Activated CD4-positive, alpha-beta T cell treated with anti-CD3 and anti-CD28 coated beads, Interleukin-2, amount 50 U/mL, for 1 hour (primary cell): ENCODE measurements at regions not wholly inside any gene's neighbourhood (a gene's known extent, or its start where the extent isn't known, plus 50 kb on each side); places are given as distances from the start of the nearest gene placed in this dataset.
"Not testable (repeated sequence)": the region's sequence is repeated elsewhere in the genome, so short reads cannot be mapped to it uniquely, and the experiment has no call there.

Experiments
- DNase-seq: peaks from one replicate; pipeline ENCODE4 v3.0.0-alpha.2; 2020

DNA sequence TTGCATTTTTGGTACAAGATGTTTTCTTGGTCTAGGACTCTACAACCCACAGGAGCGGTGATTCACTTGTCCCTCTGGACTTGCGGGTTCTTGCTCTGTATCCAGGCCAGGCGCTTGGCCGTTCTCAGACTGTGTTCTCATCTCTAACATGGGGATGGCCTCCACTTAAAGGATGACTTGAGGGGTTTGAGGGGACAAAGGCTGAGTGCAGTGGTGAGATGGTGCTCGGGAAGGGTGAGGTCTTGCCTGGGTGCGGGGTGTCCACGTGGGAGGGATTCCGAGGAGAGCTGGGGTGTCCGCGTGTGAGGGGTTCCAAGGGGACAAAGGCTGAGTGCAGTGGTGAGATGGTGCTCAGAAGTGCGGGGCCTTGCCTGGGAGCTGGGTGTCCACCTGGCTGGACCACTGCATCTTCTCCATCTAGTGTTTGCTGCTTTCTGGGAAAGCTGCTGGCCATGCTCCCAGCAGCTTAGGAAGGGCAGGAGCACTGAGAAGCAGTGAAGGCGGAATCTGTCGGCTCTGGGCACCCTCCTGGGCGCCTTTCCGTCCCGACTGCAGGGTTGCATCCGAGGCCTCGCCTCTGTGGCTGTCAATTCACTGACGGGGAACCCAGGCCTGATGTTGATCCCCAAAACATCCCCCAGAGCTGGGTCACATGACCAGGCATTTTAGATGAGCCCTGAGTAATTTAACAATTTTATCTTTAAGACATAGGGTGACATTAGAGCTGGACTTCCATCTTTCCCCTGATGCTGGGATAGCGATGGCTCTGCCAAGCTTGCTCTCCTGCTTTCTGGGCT, 280.5 kb upstream of the IRX4 start:
- no peak for DNase-seq

DNA sequence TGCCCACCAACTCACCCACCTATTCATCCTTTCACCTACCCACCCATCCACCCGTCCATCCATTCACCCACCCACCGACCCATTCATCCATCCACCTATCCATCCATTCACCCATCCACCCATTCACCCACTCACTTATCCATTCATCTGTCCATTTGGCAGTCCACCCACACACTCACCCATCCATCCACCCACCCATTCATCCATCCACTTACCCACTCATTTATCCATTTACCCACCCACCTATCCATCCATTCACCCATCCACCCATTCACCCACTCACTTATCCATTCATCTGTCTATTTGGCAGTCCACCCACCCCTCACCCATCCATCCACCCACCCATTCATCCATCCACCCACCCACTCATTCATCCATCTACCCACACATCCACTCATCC, 278.1 kb upstream of the IRX4 start:
- no peak for DNase-seq

DNA sequence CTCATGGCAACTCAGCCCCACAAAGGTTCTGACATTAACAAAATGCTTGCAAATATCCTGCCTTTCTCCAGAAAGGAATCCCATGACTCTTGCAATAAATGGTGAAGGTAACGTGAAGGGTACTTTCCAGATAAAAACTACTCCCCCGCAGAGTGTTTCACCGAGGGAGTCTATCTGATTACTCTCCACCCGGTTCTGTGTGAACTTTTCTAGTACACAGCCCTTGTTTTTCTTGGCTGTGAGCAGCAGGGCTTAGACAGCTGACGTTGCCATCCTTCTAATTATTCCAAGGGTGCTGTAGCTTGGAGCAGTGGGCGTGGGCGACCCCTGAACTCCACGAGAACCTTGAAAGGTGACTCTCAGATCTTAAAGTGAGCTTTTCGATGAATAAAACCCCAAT, 276.0 kb upstream of the IRX4 start:
- no peak for DNase-seq

DNA sequence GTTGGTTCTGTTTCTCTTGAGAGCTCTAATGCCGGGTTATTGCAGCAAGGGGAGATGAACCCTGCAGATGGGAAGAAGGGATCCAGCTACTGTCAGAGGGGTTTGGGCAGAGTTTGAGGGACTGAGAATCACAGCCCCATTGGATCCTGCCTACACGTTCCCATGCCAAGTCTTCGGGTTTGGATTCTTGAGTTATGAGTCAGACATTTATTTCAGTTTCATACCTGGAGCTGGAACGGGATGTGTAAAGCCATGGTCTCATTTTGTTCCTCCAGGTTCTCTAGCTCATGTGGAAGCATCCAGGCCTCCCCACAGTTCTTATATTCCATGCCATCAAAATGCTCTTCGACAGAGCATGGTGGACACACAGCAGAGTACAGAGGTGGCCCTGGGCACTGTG, 275.4 kb upstream of the IRX4 start:
- DNase-seq, result no peak

DNA sequence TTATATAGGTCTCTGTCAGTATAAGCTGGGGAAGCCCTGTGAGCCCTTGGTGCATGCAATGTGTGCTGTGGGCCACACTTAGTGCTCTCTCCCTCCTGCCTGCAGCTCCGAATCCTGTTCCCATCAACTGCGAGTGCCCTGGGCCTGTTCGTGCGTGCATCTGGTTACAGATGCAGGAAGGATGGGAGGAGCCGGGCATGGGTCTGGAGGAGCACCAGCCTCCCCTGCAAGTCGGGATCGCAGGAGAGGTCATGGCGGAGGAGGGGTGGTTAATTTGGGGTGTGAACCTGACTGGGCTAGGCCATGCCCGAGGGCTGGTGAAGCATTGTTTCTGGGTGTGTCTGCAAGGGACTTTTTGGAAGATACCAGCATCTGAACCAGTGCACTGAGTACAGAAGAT, 274.6 kb upstream of the IRX4 start:
- DNase-seq, result no peak

DNA sequence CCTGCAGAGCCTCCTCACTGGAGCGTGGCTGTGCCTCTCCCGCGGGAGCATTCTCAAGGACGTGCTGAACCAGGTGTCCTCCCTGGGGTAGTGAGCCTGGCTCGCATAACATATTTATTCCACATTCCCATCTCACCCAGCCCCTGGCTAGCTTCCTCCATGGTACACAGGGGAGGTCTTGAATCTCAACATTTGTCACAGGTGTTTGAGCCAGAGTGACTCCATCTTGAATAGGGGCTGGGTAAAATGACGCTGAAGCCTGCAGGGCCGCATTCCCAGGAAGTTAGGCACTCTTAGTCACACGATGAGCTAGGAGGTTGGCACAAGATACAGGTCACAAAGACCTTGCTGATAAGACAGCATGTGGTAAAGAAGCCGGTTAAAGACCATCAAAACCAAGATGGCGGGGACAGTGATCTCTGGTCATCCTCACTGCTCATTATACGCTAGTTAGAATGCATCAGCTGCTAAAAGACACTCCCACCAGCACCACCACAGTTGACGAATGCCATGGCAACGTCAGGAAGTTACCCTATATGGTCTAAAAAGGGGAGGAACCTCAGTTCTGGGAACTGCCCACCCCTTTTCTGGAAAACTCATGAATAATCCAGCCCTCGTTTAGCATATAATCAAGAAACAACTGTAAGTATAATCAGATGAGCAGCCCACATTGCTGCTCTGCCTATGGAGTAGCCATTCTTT, 273.8 kb upstream of the IRX4 start:
- no peak for DNase-seq

DNA sequence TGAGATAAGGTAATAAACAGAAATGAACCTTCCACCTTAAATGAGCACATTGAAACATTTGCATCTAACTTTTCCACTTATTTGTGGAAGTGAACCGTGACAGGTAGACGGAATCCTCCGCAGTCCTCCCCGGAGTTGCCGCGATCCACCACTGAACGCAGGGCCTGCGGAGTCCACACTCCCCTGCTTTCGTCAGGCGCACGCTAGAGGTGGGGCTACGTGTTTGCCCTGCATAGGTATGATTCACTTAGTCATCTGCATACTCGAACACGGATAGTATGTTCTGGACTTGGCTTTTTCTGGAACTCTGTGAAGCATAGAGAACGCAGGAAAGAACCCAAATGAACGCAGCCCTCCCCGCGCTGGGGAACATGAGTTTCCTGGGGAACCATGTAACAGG, 272.8 kb upstream of the IRX4 start:
- no peak for DNase-seq

DNA sequence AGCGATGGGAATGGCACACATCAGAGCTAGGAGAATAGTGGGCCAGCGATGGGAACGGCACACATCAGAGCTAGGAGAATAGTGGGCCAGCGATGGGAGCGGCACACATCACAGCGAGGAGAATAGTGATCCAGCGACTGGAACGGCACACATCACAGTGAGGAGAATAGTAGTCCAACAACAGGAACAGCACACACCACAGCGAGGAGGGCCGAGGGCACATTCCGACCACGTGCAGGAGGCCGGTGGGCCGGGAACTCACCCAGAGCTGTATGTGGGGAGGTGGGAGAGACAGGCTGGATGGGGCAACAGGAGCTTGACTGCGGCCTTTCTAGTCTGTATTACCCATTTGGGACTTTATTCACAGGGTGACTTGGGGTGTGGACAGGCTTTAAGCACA, 271.1 kb upstream of the IRX4 start:
- no peak for DNase-seq

DNA sequence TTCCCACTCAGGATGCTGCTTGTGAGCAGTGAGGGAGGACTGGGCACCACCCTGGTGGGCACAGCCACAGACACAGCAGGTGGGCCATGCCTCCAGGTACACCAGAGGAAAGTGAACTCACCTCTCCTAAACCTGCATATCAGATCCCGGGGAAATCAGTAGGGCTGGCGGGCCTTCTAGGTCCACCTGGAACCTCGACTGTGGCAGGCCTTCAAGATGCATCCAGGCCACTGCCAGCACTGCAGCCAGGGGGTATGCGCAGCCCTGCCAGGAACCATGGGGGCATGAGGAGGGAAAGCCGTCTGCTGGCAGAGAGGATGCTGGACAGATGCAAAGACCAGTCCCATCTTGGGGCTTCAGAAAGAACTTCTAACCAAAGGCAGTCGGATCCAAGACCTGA, 270.6 kb upstream of the IRX4 start:
- DNase-seq, result no peak

DNA sequence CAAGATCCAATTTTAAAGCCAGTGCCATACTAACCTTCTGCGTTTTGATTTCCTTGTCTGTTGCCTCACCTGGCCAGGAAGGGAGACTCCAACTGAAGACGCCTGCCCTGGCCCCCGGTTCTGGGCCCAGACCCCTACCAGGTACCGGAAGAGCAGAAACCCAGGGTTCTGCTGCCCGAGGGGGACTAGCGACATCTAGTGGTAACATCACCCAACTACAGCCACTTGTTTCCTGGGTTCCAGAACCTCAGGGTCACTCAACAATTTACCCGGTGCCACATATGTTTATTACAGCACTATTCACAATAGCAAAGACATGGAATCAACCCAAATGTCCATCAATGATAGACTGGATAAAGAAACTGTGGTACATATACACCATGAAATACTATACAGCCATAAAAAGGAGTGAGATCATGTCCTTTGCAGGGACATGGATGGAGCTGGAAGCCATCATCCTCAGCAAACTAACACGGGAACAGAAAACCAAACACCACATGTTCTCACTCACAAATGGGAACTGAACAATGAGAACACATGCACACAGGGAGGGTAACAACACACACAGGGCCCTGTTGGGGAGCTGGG, 268.7 kb upstream of the IRX4 start:
- not testable (repeated sequence) for DNase-seq

DNA sequence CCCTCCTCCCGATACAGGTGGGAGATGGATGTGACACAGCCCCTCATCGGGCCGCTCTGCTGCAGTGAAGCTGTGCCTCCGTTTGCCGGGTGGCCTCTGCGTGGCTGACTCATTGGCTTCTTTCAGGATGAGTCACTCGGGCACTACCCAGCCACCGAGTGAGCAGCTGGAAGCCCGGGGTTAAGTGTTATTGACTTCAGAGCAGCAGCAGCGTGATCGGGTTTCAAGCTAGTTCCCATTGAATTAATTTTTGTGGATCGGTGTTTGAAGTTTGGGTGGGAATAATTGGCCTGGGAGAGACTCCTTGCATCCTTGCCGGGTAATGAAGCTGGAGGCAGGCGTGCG, 266.4 kb upstream of the IRX4 start:
- DNase-seq, result no peak

DNA sequence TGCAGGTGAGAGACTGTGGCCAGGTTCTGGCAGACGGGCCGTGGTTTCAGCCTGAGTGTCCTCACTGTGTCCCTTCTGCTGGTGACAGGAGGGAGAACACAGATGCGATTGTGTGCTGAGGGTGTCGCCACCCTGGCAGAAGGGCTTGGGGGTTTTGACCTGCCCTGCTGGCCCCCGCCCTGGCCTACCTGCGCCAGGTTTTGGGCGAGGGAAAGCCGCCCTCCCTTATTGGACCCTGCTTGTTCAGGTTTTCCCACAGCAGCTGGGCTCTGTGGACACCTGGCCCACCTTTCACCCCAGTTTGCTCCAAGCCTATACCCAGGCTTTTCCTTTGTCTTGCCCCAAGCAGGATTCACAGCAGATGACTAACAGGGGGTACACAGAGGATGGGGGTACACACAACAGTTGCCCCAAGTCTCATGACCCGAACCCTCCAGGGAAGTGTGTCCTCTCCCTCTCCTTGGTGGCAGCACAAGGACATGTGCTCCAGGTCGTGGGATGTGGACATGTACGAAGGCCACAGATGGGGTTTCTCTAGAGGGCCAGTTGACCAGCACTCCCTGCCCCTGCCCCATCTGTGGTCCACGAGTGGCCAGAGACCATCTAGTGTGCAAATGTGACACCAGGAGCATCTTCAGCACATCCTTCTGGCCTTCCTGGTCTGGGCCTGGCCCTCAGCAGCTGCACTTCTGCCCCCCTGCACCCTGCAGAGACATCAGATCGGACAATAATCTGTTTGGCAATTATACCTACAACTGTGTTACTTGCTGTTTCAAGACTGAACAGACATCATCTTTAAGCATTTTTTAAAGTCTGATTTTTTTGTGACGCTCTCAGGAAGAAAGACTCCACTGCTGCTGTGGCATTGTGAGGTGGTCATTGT, 265.8 kb upstream of the IRX4 start:
- no peak for DNase-seq

DNA sequence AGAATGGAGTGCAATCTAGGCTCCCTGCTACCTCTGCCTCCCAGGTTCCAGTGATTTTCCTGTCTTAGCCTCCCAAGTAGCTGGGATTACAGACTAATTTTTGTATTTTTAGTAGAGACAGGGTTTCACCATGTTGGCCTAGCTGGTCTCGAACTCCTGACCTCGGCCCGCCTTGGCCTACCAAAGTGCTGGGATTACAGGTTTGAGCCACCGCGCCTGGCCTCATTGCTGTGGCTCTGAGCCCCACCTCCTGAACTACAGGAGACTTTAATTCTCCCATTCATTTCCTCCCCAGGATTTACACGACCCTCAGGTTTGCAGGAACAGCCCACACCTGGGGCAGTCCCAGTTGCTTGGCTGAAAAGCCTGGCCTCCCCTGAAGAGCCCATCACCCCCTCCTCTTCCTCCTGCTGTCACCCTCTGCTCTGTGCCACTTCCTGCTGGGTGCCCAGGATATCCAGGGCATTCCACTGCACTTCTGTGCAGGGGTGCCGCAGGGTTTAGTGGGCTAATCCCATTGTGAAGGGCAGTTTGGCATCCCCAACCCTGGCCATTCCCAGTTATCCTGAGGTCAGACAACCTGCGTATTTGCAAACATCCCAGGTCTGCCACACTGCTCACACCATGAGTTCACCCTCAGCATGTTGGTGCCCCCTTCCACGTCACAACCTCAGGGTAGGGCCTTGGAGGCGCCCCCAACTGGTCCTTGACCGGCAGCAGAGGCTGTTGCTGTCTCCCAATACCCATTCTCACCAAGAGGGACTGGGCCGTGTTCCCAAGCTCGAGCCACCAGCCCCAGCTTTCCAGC, 265.0 kb upstream of the IRX4 start:
- DNase-seq, result no peak

DNA sequence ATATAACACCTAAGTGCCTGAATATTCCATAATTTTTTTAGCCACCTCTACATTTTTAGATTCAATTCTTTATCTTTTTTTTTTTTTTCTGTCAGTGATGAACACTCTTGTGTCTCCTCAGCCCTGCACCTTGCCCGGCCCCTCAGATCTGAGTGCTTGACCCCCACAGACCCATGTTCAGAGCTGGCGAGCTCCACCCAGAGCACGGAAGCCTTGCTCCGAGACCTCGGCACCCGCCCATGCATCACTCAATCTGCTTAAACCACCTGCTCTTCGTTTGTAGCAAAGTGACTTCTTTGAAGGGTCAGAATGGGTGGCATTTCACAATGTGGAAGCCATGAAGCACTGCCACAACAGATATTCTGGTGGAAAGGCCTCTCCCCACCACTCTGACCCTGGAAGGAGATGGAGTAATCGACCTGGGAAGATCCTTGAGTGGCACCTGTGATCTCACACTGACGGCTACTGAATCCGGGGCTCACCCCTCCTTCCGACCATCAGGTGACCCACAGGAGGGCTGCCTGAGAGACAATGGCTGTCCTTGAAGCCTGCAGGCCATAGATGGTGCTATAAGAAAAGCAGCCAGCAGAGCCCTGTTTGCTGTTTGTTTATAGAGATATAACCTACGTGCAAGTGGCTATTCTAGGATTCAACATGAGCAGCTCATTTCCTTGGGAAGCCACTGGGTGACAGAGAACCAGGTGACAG, 261.1 kb upstream of the IRX4 start:
- no peak for DNase-seq

DNA sequence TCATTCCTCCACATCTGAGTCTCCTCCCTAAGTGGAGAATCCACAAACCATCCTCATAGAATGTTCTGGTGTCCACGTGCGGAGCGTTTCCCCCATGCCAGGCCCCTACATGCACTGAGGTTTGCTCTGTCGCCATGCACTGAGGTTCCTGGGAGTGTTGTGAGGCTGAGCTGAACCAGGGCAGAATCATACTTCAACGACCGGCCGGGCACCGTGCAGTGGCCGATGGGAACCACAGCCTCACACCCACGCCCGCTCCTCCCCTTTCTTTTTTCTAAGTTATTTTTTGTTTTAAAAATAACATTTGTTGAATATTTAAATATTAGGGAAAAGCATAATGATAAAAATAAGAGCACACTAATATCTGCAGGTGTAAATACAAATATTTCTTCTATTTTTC, 260.4 kb upstream of the IRX4 start:
- DNase-seq, result no peak

DNA sequence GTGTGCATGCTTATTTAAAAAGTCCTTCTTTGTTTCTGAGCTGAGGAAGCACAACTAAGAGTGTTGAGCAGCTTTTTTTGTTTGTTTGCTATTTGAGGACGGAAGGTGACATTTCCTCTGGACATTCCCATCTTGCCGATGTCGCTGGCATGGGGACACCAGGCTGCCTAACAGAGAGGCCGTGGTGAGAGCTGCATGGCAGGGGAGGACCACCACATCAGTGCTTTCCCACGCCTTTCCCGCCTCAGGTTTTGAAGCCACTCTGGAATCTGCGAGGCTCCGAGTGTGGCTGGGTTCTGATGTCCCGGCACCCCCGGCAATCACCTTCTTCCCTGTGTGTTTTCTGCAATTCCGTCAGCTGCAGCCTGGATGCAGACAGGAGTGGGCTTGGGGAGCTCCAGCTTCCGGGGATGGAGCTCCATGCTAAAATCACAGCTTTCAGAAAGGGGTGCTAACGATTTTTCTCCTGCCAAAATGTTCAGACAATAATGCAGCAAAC, 259.8 kb upstream of the IRX4 start:
- no peak for DNase-seq

DNA sequence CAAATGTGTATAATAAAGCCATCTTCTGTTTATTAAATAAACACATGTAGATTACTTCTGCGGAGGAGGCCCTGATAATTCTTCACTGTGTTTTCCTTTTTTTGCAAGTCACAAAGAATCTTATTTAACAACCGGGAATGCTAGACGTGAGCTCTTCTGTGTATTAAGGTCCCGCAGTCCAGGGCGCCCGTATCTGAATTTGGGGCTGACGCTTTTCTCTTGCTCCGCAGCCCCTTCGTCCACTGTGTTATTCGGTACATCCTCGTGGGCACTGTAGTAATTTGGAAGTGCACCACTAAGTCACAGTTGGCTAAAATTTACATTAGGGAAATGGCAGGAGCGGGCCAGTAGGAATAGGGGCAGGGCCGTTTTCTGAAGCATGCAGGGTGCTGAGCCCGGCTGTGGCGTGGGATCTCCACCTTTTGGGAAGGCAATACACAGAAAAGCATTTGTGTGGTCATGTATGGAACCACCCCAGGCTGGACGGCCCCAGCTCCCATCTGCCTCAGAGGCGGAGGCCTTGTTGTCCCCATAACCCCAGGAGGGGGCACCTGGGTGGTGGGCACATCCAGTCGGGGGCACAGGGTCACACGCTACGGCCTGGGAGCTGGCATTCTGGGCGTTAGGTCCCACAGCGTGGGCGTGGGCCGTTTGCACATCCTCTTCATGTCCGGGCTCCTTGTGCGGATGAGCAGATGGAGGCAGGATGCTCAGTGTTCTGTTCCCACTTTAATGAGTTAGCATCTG, 258.7 kb upstream of the IRX4 start:
- no peak for DNase-seq

DNA sequence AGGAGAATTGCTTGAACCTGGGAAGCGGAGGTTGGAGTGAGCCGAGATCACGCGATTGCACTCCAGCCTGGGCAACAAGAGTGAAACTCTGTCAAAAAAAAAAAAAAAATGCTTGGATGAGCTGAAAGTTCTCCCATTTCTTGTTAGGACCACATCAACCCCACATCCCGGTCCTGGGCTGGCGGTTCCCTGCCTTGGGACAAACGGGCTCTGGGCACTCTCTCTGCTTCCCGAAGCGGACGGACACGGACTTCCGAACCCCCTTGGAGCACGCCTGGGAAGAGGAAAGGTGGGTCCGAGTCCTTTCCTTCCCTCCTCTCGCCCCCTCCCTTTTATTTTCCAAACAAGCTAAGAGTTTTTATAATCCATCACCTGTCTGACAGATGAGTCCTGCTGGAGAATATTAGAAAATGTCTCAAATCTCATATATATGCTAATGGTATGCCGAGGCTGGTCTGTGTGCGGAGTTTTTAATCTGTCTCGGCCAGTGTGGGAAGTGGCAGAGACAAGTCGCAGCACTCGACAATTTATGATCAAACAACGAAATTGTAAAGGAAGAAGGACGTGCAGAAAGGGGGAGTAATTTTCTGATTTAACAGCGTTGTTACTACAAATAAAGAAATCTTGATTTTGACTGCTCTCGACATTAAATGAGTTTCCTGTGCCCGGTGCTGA, 257.9 kb upstream of the IRX4 start:
- DNase-seq, result no peak

DNA sequence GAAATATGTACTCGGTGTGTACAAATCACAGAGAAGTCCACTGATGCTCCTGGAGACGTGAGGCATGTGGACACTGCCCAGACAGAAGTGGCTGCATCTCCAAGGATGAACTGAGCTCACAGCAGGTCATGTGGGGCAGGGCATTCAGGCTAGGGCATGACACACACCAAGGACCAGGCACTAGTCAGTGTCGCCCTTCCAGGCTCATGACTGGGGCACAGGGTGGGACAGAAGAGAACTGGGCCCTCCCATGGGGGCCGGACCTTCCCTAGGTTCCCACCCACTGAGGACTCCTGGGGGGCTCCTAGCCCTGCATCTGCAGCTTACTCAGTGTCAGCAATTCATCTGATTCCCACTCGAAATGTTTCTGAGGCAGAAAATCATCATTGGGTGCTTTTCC, 256.8 kb upstream of the IRX4 start:
- no peak for DNase-seq

DNA sequence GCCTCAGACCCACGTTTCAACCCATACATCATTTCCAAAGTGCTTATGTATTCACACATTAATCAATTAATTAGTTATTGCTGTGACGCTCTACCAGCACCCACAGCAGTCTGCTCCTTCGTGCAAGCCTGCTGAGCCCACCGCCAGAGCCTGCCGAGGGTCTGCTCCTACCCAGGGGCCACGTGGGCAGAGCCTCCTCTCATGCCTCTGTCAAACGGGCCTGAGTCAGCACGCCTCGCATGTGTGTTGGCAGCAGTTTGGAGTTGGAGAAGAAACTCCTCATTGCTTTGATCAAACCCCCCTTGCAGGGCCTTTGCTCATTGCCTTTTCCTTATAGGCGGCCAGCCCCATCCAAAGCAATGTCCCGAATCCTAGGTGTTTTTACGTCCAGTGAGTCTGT, 256.2 kb upstream of the IRX4 start:
- no peak for DNase-seq
